ENCODE measurements at regions not wholly inside any gene's neighbourhood (a gene's known extent, or its start where the extent isn't known, plus 50 kb on each side); places are given as distances from the start of the nearest gene placed in this dataset.

DNA sequence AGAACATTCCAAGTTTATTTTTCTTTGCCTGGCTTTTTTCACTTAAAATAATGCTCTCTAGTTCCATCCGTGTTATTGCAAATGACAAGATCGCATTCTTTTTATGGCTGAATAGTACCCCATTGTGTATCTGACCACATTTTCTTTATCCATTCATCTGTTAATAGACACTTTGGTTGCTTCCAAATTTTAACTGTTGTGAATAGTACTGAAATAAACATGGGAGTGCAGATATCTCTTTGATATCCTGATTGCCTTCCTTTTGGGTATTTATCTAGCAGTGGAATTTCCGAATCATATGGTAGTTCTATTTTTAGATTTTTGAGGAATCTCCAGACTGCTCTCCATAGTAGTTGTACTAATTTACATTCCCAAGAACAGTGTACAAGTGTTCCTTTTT is 230.5 kb downstream of the FIGN start:
- in situ Hi-C loops (cut with MboI; ENCODE audit: low sequenced_read_pairs, unreplicated experiment), result no loop called here

DNA sequence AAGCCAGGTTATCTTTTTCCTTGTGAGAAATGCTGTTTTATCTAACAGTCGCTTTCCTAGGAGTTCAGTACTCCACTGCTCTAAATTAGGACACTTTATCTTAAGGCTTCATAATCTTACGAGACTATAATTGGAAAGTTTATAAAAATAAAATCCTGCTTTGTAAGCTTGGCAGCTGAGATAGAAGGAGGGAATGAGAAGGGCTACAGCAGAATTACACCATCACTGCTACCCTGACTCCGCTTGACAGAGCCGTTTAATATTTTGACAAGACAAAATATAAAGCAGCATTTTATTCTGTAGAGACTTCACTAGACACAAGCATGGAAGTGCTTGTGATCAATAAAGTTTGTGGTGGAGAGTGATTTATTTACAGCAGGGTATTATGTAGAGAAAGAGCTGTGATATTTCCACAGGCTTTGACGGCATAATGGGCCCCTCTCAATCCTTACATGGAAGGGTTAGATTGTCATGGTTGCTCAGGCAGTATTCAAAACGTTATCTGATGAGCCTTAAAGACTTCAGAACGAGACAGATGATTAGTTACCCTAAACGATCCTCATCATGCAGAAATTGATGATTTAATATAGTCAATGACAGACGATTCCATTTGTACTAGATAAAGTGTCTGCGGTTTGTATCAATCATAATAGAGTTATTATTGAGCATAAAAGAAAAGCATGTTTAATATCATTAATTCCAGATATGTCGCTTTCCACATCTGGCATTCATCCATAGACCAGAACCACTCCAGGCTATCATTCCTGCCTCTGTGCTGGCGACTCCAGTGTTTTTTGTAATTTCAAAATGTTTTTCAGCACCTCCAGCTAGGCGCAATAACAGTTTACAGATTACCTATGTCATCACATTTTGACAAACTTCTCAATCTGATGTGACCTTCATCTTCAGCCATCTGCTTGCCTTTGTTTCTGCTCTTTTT is 242.2 kb downstream of the FIGN start:
- in situ Hi-C loops (cut with MboI; ENCODE audit: low sequenced_read_pairs, unreplicated experiment), result no loop called here
- TF ChIP-seq, protein P1, sequence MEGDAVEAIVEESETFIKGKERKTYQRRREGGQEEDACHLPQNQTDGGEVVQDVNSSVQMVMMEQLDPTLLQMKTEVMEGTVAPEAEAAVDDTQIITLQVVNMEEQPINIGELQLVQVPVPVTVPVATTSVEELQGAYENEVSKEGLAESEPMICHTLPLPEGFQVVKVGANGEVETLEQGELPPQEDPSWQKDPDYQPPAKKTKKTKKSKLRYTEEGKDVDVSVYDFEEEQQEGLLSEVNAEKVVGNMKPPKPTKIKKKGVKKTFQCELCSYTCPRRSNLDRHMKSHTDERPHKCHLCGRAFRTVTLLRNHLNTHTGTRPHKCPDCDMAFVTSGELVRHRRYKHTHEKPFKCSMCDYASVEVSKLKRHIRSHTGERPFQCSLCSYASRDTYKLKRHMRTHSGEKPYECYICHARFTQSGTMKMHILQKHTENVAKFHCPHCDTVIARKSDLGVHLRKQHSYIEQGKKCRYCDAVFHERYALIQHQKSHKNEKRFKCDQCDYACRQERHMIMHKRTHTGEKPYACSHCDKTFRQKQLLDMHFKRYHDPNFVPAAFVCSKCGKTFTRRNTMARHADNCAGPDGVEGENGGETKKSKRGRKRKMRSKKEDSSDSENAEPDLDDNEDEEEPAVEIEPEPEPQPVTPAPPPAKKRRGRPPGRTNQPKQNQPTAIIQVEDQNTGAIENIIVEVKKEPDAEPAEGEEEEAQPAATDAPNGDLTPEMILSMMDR (IDR thresholded peaks at IDR 0.05; ENCODE audit: borderline replicate concordance, control extremely low read depth, extremely low read depth, insufficient read depth, missing control alignments), result no peak
- DNase-seq (ENCODE audit: low spot score), result no peak

More for the DNA sequence above, 230.5 kb downstream of the FIGN start:
- TF ChIP-seq, protein P1 (IDR thresholded peaks at IDR 0.05; ENCODE audit: borderline replicate concordance, control extremely low read depth, extremely low read depth, insufficient read depth, missing control alignments), result no peak
- no peak for DNase-seq (ENCODE audit: low spot score)

DNA sequence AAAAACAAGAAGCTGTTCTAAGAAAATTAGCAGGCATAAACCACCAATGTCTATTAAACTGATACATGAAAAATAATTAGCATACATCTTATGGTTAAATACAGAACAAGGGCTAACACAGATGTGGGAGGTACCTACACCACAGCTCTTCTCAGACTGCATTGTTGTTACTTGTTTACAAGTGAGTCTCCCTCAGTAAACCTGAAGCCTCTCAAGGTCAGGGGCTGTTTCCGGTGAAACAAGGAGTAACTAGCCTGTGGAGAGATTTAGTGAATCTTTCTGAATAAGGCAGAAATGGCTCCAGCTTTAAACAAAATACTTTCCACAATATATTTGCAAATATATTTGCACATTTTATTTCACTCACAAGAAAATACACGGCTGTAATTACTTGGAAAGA is 244.0 kb downstream of the FIGN start:
- no peak for DNase-seq (ENCODE audit: low spot score)
- in situ Hi-C loops (cut with MboI; ENCODE audit: low sequenced_read_pairs, unreplicated experiment), result no loop called here
- TF ChIP-seq, protein P1 (IDR thresholded peaks at IDR 0.05; ENCODE audit: borderline replicate concordance, control extremely low read depth, extremely low read depth, insufficient read depth, missing control alignments), result no peak

DNA sequence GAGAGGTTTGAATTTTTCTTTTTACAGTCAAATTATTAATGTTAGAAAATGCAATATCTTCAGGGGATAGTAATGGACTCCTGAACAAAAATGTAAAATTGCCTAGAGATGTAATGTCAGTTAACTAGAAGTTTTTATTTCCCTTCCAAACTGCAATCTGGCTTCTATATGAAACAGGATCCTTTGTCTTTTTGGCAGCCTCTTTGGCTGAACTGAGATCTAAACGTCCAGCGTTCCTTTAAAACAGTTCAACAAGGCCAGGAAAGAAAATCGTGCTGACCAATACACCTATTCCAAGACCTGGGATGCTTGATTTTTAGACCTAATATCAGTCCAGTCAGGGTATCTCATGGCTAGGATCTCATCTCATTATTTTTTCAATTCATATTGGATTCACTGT is 245.5 kb downstream of the FIGN start:
- in situ Hi-C loops (cut with MboI; ENCODE audit: low sequenced_read_pairs, unreplicated experiment), result no loop called here
- TF ChIP-seq, protein P1 (IDR thresholded peaks at IDR 0.05; ENCODE audit: borderline replicate concordance, control extremely low read depth, extremely low read depth, insufficient read depth, missing control alignments), result no peak
- DNase-seq (ENCODE audit: low spot score), result no peak

DNA sequence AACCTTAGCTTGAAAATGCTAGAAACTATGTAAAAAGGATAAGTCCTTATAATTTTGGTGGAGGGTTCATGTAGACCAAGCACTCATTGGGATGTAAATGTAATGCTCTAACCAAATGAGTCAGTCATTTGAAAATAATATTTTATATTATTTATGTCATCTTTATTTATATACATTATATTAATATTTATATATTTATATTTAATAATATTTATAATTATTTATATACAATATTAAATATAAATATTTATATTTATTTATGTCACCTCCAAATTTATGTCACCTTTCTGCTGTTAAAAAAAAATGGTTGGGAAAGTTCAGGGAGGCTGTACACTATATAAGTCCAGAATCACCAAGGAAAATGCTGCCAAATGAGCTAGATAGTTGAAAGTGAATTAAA is 254.3 kb downstream of the FIGN start:
- DNase-seq (ENCODE audit: low spot score), result no peak
- TF ChIP-seq, protein P1 (IDR thresholded peaks at IDR 0.05; ENCODE audit: borderline replicate concordance, control extremely low read depth, extremely low read depth, insufficient read depth, missing control alignments), result no peak
- in situ Hi-C loops (cut with MboI; ENCODE audit: low sequenced_read_pairs, unreplicated experiment), result no loop called here

DNA sequence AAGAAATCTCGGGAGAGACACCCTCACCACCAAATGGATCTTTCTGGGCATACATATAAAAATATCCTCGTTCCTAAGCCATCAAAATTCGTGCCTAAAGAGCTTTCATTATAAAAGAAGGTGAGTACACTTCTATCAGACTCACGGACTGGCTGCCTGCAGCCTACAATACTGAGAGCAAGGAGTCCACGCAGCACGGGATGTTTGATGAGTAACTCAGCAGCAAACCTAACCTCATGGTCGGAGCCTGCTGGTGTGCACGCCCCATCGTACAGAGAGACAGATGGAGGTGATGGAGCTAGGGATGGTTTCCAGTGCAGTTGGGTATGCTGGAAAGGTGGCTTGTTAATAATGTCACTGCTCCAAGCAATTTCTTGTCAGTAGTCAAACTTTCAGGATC is 256.2 kb downstream of the FIGN start:
- TF ChIP-seq, protein P1 (IDR thresholded peaks at IDR 0.05; ENCODE audit: borderline replicate concordance, control extremely low read depth, extremely low read depth, insufficient read depth, missing control alignments), result no peak

More for the DNA sequence above, 256.2 kb downstream of the FIGN start:
- in situ Hi-C loops (cut with MboI; ENCODE audit: low sequenced_read_pairs, unreplicated experiment), result no loop called here
- DNase-seq (ENCODE audit: low spot score), result no peak

Data from GM13976 (cell line).